ENCODE measurements at regions not wholly inside any gene's neighbourhood (a gene's known extent, or its start where the extent isn't known, plus 50 kb on each side); places are given as distances from the start of the nearest gene placed in this dataset.

DNA sequence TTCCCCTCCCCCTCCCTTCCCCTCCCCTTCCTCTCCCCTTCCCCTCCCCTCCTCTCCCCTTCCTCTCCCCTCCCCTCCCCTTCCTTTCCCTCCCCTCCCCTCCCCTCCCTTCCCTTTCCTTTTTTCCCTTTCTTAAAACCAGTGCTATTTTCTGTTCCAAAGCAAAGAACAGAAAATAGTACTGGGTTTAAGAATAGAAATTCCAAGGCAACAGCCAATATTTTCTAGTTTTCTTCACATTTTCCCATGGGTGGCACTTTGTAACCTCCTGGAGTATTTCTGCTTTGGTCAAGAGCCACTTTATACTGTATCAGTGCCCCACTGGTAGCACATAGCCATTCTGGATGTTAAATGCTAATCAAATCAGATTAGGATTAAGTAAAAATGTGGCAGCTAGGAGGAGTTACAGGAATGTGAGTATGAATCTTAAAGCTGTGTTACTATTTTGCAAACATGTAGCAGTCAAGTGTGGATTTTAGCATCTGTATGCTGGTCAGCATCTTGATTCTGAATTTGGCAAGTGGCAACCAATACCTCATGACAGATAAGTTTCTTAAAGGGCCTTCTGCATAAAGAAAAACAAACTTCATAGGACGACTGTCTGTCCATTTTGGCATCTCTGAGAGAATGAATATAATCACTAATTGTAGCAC lies 126.4 kb downstream of the CEP57L1 start:
- Mint-ChIP-seq H3K9me3 (no peaks in the 10 kb centered on the region), H3K36me3 (ENCODE audit: low read depth) (no peaks in the 10 kb centered on the region), H3K27ac (no peak overlapping the region), H3K4me1 (ENCODE audit: low read depth) (peaks cover 14% of the 10 kb centered on the region), H3K27me3 (peaks cover 5% of the 10 kb centered on the region), H3K4me3 (no peak overlapping the region)
- DNase-seq, result no peak
- ChIA-PET POLR2A (no interaction called here), CTCF (no interaction called here)
- intact Hi-C loops (cut with micrococcal nuclease), result no loop called here
- no peak for ATAC-seq
- no peak for TF ChIP-seq CTCF (IDR thresholded peaks at IDR 0.05)

Data from activated CD8-positive, alpha-beta T cell treated with anti-CD3 and anti-CD28 coated beads for 36 hours (primary cell).